HG03175 (cell line): ENCODE measurements at regions not wholly inside any gene's neighbourhood (a gene's known extent, or its start where the extent isn't known, plus 50 kb on each side); places are given as distances from the start of the nearest gene placed in this dataset.
"Not testable (repeated sequence)": the region's sequence is repeated elsewhere in the genome, so short reads cannot be mapped to it uniquely, and the experiment has no call there.

Source experiments
- ATAC-seq: cut with Tn5 transposase; IDR thresholded peaks from one replicate; pipeline ENCODE4 v1.9.1; 2021; ENCODE audit warnings: mild to moderate bottlenecking, moderate library complexity; ENCODE audit not compliant: unreplicated experiment

DNA sequence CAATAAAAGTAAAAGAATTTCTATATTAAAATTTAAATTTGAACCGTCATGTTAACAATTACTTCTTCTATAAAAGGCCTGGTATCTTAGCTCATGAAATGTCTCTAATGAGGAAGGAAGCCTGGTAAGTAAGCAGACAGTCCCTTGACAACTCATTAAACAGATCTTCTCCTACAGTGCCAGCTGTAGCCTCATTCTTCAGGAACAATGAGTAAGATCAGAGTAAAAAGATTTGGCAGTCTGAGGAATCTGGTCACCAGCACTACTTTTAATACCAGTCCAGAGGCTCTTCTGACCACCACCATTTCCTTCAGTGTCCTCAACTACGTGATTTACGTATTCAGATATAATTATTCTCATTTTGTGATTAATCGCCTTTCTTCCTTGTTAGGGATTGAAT lies 955.0 kb upstream of the ALCAM start:
- no peak for ATAC-seq

DNA sequence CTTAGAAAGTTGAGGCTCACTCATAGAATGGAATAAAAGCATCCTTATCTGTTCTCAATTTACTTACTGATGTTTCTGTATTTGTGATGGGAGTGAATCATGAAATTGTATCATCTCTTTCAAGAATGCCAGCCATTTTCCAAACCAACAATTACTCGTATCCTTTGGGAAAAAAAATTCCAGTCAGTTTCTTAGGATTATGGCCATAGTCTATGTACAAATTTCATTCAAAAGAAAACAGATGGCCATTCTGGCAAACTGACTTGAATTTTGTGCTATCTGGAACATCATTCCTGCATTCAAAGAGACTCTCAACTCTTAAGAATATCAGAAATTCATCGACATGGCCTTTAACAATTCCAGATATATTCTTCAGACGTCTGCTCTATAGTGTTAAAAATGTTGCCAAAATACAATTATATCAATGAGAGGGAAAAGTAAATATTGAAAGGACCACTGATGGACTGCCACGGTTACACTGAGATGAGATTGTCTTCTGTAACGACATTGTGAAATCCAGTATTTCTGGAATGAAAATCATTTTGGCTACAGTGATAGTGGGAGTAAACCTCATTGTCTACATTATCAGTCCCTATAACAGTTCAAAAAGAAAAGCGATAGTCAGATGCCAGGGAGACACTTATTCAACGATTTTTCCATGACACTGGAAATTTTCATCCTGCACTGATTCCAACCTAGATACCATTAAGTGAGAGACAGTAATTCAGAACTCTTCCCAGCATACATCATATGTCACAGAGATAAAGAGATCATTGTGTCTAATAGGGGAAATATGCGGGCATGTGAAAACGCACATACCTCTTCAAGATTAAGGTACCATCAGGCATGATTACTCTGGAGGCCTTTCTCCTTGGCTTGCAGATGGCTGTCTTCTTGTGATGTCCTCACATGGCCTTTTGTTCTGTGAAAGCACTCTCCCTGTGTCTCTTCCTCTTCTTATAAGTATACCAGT lies 953.8 kb upstream of the ALCAM start:
- ATAC-seq = no peak

DNA sequence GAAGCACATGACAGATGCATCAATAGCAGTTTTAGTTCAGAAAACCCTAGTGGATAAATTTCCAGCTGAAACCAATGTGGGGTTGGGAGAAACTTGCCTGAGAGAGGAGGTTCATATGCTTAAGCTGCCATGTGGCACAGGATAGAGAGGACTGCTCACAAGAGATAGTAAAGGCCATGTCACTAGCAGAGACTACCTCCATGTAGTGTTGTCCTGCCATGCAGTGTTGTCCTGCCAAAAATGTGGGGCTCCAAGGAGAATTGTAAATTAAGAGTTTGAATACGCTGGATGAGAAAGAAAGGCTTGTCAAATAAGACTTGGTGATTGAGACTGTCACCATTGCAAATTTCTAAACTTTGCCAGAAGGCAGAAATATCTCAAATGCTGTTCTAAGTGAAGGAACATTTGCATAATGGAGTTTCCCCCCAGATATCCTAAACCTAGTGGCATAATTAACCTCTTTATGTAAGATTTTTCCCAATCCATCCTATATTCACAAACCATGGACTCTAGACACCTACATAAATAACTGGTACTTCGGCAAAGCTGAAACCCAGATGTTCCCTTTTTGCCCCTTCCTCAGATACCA lies 938.3 kb upstream of the ALCAM start:
- no peak for ATAC-seq

DNA sequence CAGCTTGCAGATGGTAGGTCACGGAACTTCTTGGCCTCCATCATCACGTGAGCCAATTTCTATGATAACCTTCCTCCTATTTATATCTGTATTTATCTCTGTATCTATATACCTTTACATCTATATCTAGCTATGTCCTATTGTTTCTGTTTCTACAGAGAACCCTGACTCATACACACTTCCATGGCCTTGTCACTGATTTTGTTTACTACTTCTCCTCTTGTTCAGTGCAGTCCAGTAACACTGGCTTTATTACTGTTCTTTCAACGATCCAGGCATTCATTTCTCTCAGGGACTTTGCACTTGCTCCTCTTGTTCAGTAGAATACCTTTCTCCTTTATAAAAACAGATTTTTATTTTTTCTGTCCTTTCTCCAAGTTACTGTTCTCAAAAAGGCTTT lies 937.0 kb upstream of the ALCAM start:
- ATAC-seq = no peak

DNA sequence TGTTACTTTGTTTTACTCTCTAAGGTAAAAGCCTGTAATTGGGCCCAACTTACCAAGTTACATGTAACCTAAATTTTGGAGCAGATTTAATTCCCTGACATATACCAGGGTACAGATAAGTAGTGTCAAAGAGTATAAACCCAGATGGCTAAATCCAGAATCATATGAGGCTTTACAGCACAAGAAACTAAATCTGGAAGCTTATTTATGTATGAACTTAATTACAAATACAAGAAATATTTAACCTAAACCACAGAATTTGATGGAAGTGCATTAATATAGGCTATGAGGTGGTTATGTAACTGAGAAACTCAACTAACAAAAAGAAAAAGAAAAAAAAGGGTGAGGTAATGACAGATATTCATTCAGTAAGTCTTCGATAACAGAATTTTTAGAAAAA lies 930.2 kb upstream of the ALCAM start:
- no peak for ATAC-seq

DNA sequence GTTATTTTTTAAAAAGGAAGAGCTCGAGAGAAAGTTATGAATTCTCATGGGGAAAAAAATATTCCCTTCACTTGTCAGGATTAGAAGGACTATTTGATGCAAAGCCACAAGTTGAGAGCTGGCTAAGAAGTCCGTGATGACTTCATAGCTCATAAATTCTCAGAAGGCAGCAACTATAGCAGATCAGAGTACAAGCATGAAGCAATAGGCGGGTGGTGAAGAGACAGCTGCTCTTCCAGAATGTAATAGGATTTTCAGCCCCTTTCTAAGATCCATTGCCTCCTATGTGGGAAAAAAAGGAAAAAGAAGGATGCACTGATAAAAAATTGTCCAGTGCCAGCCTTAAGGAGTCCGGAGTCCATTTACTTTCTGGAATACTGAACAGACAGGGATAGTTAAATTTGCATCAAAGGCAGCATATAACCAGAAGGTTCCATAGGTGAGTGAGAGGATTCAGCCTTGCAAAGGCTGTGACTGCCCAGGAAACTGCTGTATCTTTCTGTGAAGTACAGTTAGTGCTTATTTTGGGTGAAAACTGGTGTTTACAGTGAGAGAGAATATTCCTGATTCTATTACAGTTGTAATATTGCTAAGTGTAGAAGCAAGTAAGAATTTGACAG lies 929.5 kb upstream of the ALCAM start:
- no peak for ATAC-seq

DNA sequence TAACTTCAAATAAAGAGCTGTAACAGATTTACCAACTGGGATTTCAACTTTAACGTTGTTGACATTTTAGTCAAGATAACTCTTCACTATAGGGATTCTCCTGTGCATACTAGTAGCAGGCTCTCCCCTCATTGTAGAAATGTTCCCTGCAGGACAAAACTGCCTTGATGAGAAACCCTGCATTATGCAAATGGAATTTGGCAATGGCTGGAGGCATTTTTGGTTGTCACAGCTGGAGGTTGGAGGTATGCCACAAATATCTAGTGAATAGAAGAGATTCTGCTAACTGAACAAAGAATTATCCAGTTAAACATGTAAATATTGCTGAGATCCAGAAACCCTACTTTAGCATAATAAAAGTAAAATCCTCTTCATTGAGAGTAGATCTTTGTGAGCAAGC lies 928.8 kb upstream of the ALCAM start:
- no peak for ATAC-seq

DNA sequence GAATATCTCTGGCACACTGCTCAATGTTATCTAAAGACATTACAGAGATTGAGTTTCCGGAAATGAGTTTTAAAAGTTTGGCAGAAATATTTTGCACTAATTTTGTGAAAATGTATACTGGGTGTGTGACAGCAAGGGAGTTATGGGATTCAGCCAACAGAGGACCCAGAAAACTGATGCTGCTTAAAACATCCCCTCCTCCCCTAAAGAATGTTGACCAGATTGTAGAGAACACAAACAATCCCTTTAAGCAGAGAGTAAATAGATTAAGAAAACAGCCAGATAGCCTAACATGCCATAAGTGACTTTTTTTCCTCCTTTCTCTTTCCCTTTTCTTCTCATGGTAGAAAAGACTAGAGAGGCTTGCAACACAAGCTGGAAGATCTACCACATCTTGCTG lies 928.0 kb upstream of the ALCAM start:
- no peak for ATAC-seq

DNA sequence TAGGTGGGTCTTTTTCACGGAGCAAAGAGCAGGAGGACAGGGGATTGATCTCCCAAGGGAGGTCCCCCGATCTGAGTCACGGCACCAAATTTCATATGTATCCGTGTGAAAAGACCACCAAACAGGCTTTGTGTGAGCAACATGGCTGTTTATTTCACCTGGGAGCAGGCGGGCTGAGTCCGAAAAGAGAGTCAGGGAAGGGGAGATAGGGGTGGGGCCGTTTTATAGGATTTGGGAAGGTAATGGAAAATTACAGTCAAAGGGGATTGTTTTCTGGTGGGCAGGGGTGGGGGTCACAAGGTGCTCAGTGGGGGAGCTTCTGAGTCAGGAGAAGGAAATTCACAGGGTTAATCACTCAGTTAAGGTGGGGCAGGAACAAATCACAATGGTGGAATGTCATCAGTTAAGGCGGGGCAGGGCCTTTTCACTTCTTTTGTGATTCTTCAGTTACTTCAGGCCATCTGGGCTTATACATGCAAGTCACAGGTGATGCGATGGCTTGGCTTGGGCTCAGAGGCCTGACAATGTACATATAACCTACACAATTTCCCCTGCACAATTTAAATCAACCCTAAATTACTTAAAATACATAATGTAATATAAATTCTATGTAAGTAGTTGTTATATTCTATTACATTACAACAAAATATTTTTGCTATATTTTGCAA lies 921.3 kb upstream of the ALCAM start:
- not testable (repeated sequence) for ATAC-seq

DNA sequence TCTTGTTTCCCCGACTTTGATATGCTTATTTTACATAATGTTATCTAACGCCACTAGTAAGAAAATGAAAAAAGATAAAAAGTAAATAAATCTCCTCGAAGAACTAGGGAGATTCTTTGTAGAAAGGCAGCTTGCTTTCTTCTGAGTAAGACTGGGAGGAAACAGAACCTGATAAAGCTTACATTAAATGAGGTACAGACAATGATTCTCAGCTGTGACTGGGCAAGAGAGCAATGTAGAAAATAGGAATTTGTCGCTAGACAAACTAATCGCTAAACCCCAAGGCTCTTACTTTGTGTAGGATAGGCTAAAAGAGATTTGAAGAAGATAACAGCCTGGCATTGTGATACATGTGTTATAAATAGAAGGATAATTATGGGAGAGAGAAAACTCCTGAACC lies 919.0 kb upstream of the ALCAM start:
- ATAC-seq = no peak

DNA sequence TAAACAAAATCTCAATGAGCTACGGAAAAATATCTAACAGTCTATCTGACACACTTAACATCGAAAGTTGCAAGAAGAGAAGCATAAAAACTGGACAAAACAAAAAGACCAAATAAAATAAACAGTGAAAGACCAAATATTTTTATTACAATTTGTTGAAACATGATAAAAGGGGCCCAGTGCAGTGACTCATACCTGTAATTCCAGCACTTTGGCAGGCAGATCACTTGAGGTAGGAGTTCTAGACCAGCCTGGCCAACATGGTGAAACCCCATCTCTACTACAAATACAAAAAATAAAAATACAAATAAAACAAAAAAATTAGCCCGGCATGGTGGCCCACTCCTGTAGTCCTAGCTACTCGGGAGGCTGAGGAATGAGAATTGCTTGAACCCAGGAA lies 914.0 kb upstream of the ALCAM start:
- no peak for ATAC-seq

DNA sequence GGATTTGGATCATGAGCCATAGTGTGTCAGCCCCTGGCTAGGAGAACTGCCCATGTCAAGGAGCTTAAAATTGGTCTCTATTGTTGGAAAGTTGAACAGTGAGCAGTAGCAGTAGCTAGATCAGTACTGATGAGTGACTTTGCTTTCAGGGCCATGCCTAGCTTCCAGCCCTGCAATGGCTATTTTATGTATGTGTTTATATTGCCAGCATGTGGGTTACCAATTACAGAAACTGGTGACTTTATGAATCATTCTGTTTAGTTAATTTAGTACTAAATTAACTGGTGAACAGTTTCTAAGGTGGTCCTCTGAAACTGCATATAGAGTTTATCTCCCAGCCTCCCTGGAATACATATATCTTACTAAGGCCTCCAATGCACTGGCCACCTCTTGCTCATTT lies 908.1 kb upstream of the ALCAM start:
- ATAC-seq = peak; percentile 46

DNA sequence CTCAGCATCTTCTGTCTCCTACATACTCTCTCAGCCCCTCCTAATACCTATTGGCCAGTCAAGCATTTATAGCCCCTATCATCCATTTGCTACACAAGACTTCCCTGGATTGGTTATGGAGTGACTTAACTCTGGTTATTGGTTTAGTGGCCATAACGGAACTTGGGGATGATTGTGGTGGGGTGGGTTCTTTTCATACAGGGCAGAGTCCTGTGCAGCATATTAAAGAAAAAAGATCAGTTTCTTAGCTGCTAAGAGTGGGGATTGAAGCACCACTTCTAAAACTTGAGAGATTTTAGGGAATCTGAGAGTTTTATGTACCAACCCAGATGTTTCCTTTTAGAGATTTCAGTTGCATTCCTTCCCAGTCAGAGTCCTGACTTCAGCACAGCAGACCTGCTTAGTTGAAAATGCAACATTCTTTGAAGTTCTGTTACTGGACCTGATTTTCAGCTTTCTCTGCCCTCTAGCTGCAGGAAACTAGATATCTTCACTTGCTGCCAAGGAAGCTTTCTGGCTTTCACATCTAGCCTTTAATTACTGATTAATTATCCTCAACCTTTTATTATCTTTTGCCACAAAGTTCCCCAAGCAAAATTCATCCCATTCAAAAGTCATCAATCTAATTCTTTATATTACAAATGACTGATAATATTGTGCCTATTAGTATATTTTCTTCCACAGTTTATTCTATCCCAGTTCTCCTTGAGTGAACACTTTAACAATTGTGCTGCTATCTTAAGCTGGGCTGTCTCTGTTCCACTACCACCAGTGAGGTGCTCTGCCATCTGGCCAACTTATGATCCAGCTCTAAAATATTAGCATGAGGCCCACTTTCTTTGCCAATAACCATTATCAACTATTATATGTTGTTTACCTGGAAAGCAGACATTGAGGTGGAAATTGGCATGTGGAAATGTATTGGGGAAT lies 906.0 kb upstream of the ALCAM start:
- peak; percentile 55 for ATAC-seq

DNA sequence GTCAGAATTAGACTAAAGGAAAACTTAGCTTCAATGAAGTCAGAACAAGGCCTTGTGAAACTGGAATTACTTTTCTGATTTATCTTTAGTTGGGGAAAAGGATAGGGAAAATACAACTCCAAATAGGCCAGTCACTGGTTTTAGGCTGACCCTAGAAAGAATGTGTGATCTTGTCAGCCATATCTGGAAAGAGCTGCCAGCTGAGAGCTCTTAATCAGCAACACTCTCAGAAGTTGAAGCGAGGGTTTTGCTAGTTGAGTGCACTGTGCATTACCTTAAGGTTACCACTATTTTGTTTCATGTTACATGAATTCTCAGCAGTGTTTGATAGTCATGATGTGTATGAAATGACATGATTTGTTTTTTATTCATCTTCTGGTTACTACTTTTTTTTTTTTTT lies 905.3 kb upstream of the ALCAM start:
- no peak for ATAC-seq

DNA sequence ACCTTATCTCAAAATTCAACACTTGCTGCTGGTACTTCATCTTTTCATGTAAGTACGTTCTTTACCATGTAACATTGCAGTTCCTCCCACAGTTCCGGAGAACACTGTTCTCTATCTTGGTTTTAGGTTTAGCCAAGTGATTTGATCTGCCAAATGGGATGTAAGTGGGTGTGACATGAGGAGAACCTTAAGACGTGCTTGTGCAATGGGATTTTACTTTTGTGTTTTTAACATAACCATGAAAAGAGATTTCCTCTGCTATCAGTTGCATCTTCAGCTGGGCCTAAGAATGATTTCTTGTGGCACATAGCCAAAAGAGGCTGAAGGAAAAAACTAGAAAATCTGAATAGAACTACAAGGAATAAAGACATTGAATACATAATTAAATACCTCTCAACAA lies 894.5 kb upstream of the ALCAM start:
- no peak for ATAC-seq

DNA sequence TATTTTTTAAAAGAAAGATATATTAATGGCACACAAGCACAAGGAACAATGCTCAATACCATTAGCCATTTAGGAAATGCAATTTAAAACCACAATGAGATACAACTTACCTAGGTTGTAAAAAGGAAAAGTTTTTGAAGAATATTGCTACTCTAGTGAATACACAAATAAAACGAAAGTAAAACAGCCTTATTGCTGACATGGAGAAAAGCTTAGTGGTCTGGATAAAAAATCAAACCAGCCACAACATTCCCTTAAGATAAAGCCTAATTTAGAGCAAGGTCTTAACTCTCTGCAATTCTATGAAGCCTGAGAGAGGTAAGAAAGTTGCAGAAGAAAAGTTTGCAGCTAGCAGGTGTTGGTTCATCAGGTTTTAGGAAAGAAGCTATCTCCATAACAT lies 892.7 kb upstream of the ALCAM start:
- ATAC-seq = no peak

DNA sequence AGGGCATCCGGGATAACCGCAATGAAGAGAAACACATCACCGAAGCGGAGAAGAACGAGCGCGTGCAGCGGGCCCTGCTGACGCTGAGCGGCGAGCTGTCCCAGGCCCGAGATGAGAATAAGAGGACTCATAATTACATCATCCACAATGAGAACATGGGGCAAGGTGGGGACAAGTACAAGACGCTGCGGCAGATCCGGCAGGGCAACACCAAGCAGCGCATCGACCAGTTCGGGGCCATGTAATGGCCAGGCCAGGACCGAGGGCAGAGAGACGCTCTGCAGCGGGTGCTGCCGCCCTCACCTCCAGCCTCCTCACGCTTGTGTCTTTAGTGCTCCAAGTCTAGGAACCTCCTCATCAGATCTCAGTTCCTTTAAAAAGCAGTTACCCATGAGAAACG lies 863.7 kb upstream of the ALCAM start:
- no peak for ATAC-seq

DNA sequence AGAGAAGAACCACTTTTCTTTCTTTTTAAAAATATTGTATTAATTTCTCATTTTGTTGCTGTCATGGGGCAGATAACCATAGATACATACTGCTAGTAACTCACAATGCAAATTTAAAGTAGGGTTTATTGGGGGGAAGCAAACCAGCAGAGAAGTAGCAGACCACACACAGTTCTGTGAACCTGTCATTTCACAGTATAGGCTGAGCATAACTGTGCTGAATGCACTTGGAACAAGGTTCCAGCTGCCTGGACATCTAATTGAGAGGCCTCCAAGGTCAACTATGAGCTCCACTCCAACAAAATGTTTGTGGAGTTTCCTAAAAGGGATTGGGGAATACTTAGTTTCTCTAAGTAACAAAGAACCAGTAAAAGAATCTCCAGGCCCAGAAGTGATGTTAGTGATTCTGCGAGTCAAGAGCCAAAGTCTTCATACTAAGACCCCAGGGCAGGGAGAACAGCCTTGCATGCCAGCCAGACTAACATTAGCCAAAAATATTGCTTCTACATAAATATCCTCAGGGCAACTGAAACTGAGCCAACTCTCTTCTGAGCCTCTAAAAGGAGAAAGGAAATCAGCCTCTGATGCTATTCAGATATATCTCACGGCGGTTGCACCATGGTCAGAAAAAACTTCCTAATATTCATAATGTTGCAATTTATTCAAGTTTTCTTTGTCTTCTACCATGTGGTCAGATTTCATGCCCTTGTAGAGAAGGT lies 856.4 kb upstream of the ALCAM start:
- no peak for ATAC-seq

DNA sequence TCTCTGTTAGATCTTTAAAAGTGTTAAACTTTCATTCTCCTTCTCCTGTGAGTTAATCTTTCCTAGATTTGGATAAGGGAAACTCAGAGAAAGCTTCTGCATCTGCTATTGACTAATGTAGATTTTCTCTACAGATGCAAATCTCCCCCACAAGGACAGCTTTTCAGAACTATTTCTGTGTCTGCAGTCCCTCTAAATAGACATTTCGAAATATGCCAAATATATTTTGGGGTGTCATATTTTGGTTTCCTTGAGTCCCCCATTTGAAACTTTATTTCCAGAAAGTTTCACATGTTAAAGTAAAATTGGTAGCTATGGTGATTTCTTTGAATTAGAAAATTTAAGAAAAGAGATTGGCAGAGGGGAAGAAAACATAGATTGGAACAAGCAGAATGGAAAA lies 852.3 kb upstream of the ALCAM start:
- ATAC-seq = no peak

DNA sequence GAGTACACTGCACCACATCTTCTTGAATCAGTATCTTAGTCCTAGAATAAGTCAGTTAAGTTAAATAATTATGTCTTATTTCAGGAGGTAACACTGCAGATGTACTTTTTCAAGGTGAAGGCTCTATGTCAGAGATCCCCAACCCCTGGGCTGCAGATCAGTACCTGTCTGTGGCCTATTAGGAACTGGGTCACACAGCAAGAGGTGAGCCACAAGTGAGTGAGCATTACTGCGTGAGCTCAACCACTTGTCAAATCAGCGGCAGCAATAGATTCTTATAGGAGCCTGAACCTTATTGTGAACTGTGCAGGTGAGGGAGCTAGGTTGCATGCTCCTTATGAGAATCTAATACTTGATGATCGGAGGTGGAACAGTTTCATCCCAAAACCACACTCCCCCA lies 851.9 kb upstream of the ALCAM start:
- ATAC-seq = no peak
